CD4-positive, alpha-beta memory T cell (primary cell): ENCODE measurements at regions not wholly inside any gene's neighbourhood (a gene's known extent, or its start where the extent isn't known, plus 50 kb on each side); places are given as distances from the start of the nearest gene placed in this dataset.
"Not testable (repeated sequence)": the region's sequence is repeated elsewhere in the genome, so short reads cannot be mapped to it uniquely, and the experiment has no call there.

ENCODE experiments used
- CTCF ChIA-PET: fragments of 350-600 bp; sonication (Branson Sonifier 250); formaldehyde crosslinking; loops from one replicate; lab custom pipeline; 2021; ENCODE audit warnings: inconsistent platforms; ENCODE audit not compliant: partially characterized antibody; lab: Charles Lee
- POLR2A ChIA-PET: fragments of 350-600 bp; sonication (Branson Sonifier 250); formaldehyde crosslinking; loops from one replicate; lab custom pipeline; 2021; ENCODE audit not compliant: partially characterized antibody; lab: Charles Lee
- DNase-seq, 5 donors: peaks; one replicate each; pipeline versions ENCODE4 v3.0.0 to v3.0.0-alpha.2; 2020 to 2022; ENCODE audit warnings: mixed read lengths in 1 of 5
- H3K27ac ChIP-seq: one replicate; pipeline ENCODE4 v1.7.0; 2013; ENCODE audit warnings: low read depth, low read length
- H3K27me3 ChIP-seq: 2 replicates; pipeline ENCODE4 v1.7.0; 2013; ENCODE audit warnings: mild to moderate bottlenecking, low read length, moderate library complexity; ENCODE audit not compliant: insufficient read depth
- H3K36me3 ChIP-seq: 2 replicates; pipeline ENCODE4 v1.7.0; 2013; ENCODE audit warnings: mild to moderate bottlenecking, low read length, moderate library complexity; ENCODE audit not compliant: insufficient read depth
- H3K4me1 ChIP-seq: 2 replicates; pipeline ENCODE4 v1.7.0; 2013; ENCODE audit warnings: mild to moderate bottlenecking, low read length, moderate library complexity; ENCODE audit not compliant: insufficient read depth
- H3K4me3 ChIP-seq, 2 donors: one replicate each; pipeline ENCODE4 v1.7.0; 2013; ENCODE audit warnings: low read length in 2 of 2, mild to moderate bottlenecking in 1 of 2
- H3K9me3 ChIP-seq, 2 donors: one replicate each; pipeline ENCODE4 v1.7.0; 2013; ENCODE audit warnings: low read length in 2 of 2, control low read depth in 1 of 2; ENCODE audit not compliant: control insufficient read depth in 1 of 2
- H3K27ac Mint-ChIP-seq, 7 donors: one replicate each; pipeline ENCODE4 v1.8.0; 2020 to 2021; ENCODE audit warnings: mixed read lengths in 7 of 7, mild to moderate bottlenecking in 6 of 7, inconsistent platforms in 3 of 7, moderate library complexity in 3 of 7
- H3K27me3 Mint-ChIP-seq, 2 donors: one replicate each; pipeline ENCODE4 v1.8.0; 2020 to 2021; ENCODE audit warnings: mixed read lengths in 2 of 2
- H3K36me3 Mint-ChIP-seq, 2 donors: one replicate each; pipeline ENCODE4 v1.8.0; 2020 to 2021; ENCODE audit warnings: mixed read lengths in 2 of 2, inconsistent platforms in 1 of 2, mild to moderate bottlenecking in 1 of 2
- H3K4me1 Mint-ChIP-seq, 4 donors: one replicate each; pipeline ENCODE4 v1.8.0; 2020 to 2021; ENCODE audit warnings: mixed read lengths in 4 of 4, mild to moderate bottlenecking in 1 of 4
- H3K4me3 Mint-ChIP-seq, 8 donors: one replicate each; pipeline ENCODE4 v1.8.0; 2020 to 2021; ENCODE audit warnings: mixed read lengths in 8 of 8, mild to moderate bottlenecking in 7 of 8, moderate library complexity in 6 of 8, inconsistent platforms in 3 of 8
- H3K9me3 Mint-ChIP-seq, 8 donors: one replicate each; pipeline ENCODE4 v1.8.0; 2020 to 2021; ENCODE audit warnings: mixed read lengths in 8 of 8, mild to moderate bottlenecking in 5 of 8, inconsistent platforms in 3 of 8, moderate library complexity in 1 of 8
- intact Hi-C: fragments of 100-400 bp; cut with micrococcal nuclease; formaldehyde crosslinking; loops from one replicate; pipeline ENCODE4 v1.15.1; 2023

GRCh38 chr9:81313877-81314276, 375.5 kb downstream of the TLE1 start:
- Histone ChIP-seq H3K4me3 (no peak overlapping the region), H3K36me3 (no peaks in the 10 kb centered on the region), H3K27me3 (no peaks in the 10 kb centered on the region), H3K4me1 (no peaks in the 10 kb centered on the region), H3K9me3 (no peaks in the 10 kb centered on the region), H3K27ac (no peak overlapping the region)
- POLR2A ChIA-PET: no interaction called here
- H3K9me3 Mint-ChIP-seq: peaks cover 2 to 29% (median 17%) of the 10 kb centered on the region in 8 donors
- no peak overlapping the region for H3K4me3 Mint-ChIP-seq
- H3K27ac Mint-ChIP-seq: no peak overlapping the region
- CTCF ChIA-PET: no interaction called here
- DNase-seq: no peak
- H3K27me3 Mint-ChIP-seq: no peaks in the 10 kb centered on the region
- no peaks in the 10 kb centered on the region for H3K4me1 Mint-ChIP-seq
- intact Hi-C loops: no loop called here
- no peaks in the 10 kb centered on the region for H3K36me3 Mint-ChIP-seq

- POLR2A ChIA-PET: no interaction called here
- Mint-ChIP-seq H3K27ac (no peak overlapping the region), H3K4me3 (no peak overlapping the region), H3K36me3 (no peaks in the 10 kb centered on the region), H3K9me3 (peaks cover 2 to 24% (median 18%) of the 10 kb centered on the region in 8 donors), H3K4me1 (no peaks in the 10 kb centered on the region), H3K27me3 (no peaks in the 10 kb centered on the region)
- Histone ChIP-seq H3K4me1 (no peaks in the 10 kb centered on the region), H3K27ac (no peak overlapping the region), H3K4me3 (no peak overlapping the region), H3K27me3 (no peaks in the 10 kb centered on the region), H3K36me3 (no peaks in the 10 kb centered on the region), H3K9me3 (no peaks in the 10 kb centered on the region)
- CTCF ChIA-PET: no interaction called here
- intact Hi-C loops: no loop called here
- DNase-seq: no peak
These were observed 377.0 kb downstream of the TLE1 start for GRCh38 chr9:81312346-81312745.

GRCh38 chr9:81308404-81308803, 380.9 kb downstream of the TLE1 start:
- no peak for DNase-seq
- Mint-ChIP-seq H3K4me3 (no peak overlapping the region), H3K4me1 (no peaks in the 10 kb centered on the region), H3K9me3 (peaks cover 5 to 29% (median 12%) of the 10 kb centered on the region in 8 donors), H3K36me3 (no peaks in the 10 kb centered on the region), H3K27me3 (no peaks in the 10 kb centered on the region), H3K27ac (no peak overlapping the region)
- Histone ChIP-seq H3K27ac (no peak overlapping the region), H3K36me3 (no peaks in the 10 kb centered on the region), H3K9me3 (no peaks in the 10 kb centered on the region), H3K27me3 (no peaks in the 10 kb centered on the region), H3K4me3 (no peak overlapping the region), H3K4me1 (no peaks in the 10 kb centered on the region)
- ChIA-PET POLR2A (no interaction called here), CTCF (no interaction called here)
- intact Hi-C loops: no loop called here

GRCh38 chr9:81307791-81308190, 381.6 kb downstream of the TLE1 start:
- H3K27ac ChIP-seq, H3K27me3 Mint-ChIP-seq, H3K4me3 ChIP-seq, H3K27ac Mint-ChIP-seq, DNase-seq, H3K4me1 ChIP-seq, H3K9me3 ChIP-seq, CTCF ChIA-PET, H3K36me3 ChIP-seq, POLR2A ChIA-PET, H3K4me3 Mint-ChIP-seq, H3K27me3 ChIP-seq, intact Hi-C loops, H3K4me1 Mint-ChIP-seq, H3K36me3 Mint-ChIP-seq: not testable (repeated sequence)
- peaks cover 5 to 30% (median 12%) of the 10 kb centered on the region in 8 donors for H3K9me3 Mint-ChIP-seq

GRCh38 chr9:81305561-81306182, 383.7 kb downstream of the TLE1 start:
- POLR2A ChIA-PET: no interaction called here
- Histone ChIP-seq H3K4me1 (no peaks in the 10 kb centered on the region), H3K9me3 (no peaks in the 10 kb centered on the region), H3K4me3 (no peak overlapping the region), H3K27ac (no peak overlapping the region), H3K36me3 (no peaks in the 10 kb centered on the region), H3K27me3 (no peaks in the 10 kb centered on the region)
- DNase-seq: no peak
- Mint-ChIP-seq H3K27ac (no peak overlapping the region), H3K9me3 (peaks cover 4 to 27% (median 9%) of the 10 kb centered on the region in 8 donors), H3K4me3 (no peak overlapping the region), H3K4me1 (no peaks in the 10 kb centered on the region), H3K27me3 (no peaks in the 10 kb centered on the region), H3K36me3 (no peaks in the 10 kb centered on the region)
- intact Hi-C loops: no loop called here
- CTCF ChIA-PET: no interaction called here

- no peak overlapping the region for H3K4me3 ChIP-seq
- DNase-seq: no peak
- H3K4me1 Mint-ChIP-seq: no peaks in the 10 kb centered on the region
- no peak overlapping the region for H3K4me3 Mint-ChIP-seq
- no peaks in the 10 kb centered on the region for H3K27me3 Mint-ChIP-seq
- H3K36me3 Mint-ChIP-seq: no peaks in the 10 kb centered on the region
- ChIA-PET POLR2A (no interaction called here), CTCF (no interaction called here)
- intact Hi-C loops: no loop called here
- H3K27me3 ChIP-seq: no peaks in the 10 kb centered on the region
- H3K9me3 Mint-ChIP-seq: peaks cover 0 to 22% (median 4%) of the 10 kb centered on the region in 8 donors
- H3K36me3 ChIP-seq: no peaks in the 10 kb centered on the region
- H3K27ac ChIP-seq: no peak overlapping the region
- H3K9me3 ChIP-seq: no peaks in the 10 kb centered on the region
- H3K4me1 ChIP-seq: no peaks in the 10 kb centered on the region
- H3K27ac Mint-ChIP-seq: no peak overlapping the region
These were observed 385.7 kb downstream of the TLE1 start for GRCh38 chr9:81303658-81304057.

- no peaks in the 10 kb centered on the region for H3K4me1 ChIP-seq
- H3K9me3 ChIP-seq: no peaks in the 10 kb centered on the region
- no peak overlapping the region for H3K27ac Mint-ChIP-seq
- H3K36me3 Mint-ChIP-seq: no peaks in the 10 kb centered on the region
- H3K4me3 ChIP-seq: no peak overlapping the region
- H3K27ac ChIP-seq: no peak overlapping the region
- H3K4me1 Mint-ChIP-seq: no peaks in the 10 kb centered on the region
- CTCF ChIA-PET: no interaction called here
- H3K36me3 ChIP-seq: no peaks in the 10 kb centered on the region
- H3K27me3 Mint-ChIP-seq: no peaks in the 10 kb centered on the region
- peaks cover 0 to 17% (median 8%) of the 10 kb centered on the region in 8 donors for H3K9me3 Mint-ChIP-seq
- POLR2A ChIA-PET: no interaction called here
- H3K4me3 Mint-ChIP-seq: no peak overlapping the region
- no peaks in the 10 kb centered on the region for H3K27me3 ChIP-seq
- no peak for DNase-seq
- intact Hi-C loops: no loop called here
These were observed 395.7 kb downstream of the TLE1 start for GRCh38 chr9:81293651-81294050.
